ENCODE measurements at regions not wholly inside any gene's neighbourhood (a gene's known extent, or its start where the extent isn't known, plus 50 kb on each side); places are given as distances from the start of the nearest gene placed in this dataset.

DNA sequence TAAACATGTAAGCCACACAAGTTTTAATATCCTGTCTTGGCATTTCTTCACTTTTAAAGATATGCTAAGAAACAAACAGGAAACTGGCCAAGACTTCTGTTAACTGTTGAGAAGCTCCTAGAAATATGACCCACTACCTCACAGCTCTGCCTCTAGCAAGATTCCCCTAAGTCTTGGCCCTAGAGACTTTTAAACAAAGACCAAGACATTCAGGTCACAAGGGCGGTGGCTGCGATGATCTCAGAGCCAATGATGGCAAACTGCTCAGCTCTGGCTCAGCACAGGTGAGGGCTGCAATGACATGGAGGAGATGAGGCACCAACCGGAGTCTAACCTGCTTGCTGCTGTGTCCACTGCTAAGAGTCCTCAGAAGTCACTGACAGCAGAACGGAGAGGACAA is 114.8 kb downstream of the SUCLA2 start:
- TF ChIP-seq POLR2A (IDR thresholded peaks at IDR 0.05; ENCODE audit: low read depth, low read length) (no peak), TAF1 (IDR thresholded peaks at IDR 0.05; ENCODE audit: low read depth, low read length) (no peak)
